ENCODE measurements at regions not wholly inside any gene's neighbourhood (a gene's known extent, or its start where the extent isn't known, plus 50 kb on each side); places are given as distances from the start of the nearest gene placed in this dataset.

GRCh38 chr20:37622728-37623127 lies 71.1 kb upstream of the CTNNBL1 start:
- H3K27me3 Mint-ChIP-seq: peaks cover 49% of the 10 kb centered on the region
- ChIA-PET POLR2A (no interaction called here), CTCF (no interaction called here)
- no peak for ATAC-seq (ENCODE audit: low read depth)
- H3K9me3 ChIP-seq (ENCODE audit: control extremely low read depth in 1 of 3, control insufficient read depth in 2 of 3, insufficient read depth in 1 of 3, low read length in 2 of 3): no peaks in the 10 kb centered on the region
- no peak overlapping the region for H3K4me3 Mint-ChIP-seq
- no peak overlapping the region for H3K4me3 ChIP-seq (ENCODE audit: control extremely low read depth in 1 of 5, extremely low read depth in 1 of 5, insufficient read depth in 1 of 5, low read depth in 2 of 5, low read length in 4 of 5)
- H3K9me3 Mint-ChIP-seq (ENCODE audit: insufficient read depth): no peaks in the 10 kb centered on the region
- DNase-seq: no peak
- H3K4me1 ChIP-seq (ENCODE audit: control insufficient read depth in 2 of 2, insufficient read depth in 2 of 2, low read length in 2 of 2): no peaks in the 10 kb centered on the region
- H3K27ac Mint-ChIP-seq: no peak overlapping the region
- 36% methylated on average over 5 of the region's 5 CpGs for WGBS (ENCODE audit: insufficient coverage)
- TF ChIP-seq, protein P1, sequence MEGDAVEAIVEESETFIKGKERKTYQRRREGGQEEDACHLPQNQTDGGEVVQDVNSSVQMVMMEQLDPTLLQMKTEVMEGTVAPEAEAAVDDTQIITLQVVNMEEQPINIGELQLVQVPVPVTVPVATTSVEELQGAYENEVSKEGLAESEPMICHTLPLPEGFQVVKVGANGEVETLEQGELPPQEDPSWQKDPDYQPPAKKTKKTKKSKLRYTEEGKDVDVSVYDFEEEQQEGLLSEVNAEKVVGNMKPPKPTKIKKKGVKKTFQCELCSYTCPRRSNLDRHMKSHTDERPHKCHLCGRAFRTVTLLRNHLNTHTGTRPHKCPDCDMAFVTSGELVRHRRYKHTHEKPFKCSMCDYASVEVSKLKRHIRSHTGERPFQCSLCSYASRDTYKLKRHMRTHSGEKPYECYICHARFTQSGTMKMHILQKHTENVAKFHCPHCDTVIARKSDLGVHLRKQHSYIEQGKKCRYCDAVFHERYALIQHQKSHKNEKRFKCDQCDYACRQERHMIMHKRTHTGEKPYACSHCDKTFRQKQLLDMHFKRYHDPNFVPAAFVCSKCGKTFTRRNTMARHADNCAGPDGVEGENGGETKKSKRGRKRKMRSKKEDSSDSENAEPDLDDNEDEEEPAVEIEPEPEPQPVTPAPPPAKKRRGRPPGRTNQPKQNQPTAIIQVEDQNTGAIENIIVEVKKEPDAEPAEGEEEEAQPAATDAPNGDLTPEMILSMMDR (IDR thresholded peaks at IDR 0.05): no peak
- no peak for TF ChIP-seq EZH2 (IDR thresholded peaks at IDR 0.05; ENCODE audit: borderline replicate concordance, insufficient read depth, low read depth, low read length, poor library complexity, severe bottlenecking)
- no peaks in the 10 kb centered on the region for H3K4me1 Mint-ChIP-seq
- no peak overlapping the region for H3K4me2 ChIP-seq (replicated peaks; ENCODE audit: low read depth, low read length, poor library complexity, severe bottlenecking)
- intact Hi-C loops (cut with micrococcal nuclease): no loop called here
- no peak overlapping the region for H3K9ac ChIP-seq (ENCODE audit: low read length)
- no peaks in the 10 kb centered on the region for H3K79me2 ChIP-seq (ENCODE audit: control insufficient read depth, insufficient read depth, low read length)
- peaks cover 0 to 32% (median 15%) of the 10 kb centered on the region in 4 experiments for H3K27me3 ChIP-seq (replicated peaks in 1 of 4; ENCODE audit: control extremely low read depth in 1 of 4, control insufficient read depth in 3 of 4, insufficient read depth in 4 of 4, low read length in 3 of 4)
- no peak overlapping the region for H2AFZ ChIP-seq (ENCODE audit: insufficient read depth, low read depth, low read length, poor library complexity, severe bottlenecking)
- no peaks in the 10 kb centered on the region for H3K36me3 ChIP-seq (replicated peaks in 1 of 2; ENCODE audit: control extremely low read depth in 1 of 2, control insufficient read depth in 1 of 2, extremely low read depth in 1 of 2, insufficient read depth in 2 of 2, low read length in 1 of 2)
- no peak overlapping the region for H3K27ac ChIP-seq (ENCODE audit: low read length in 2 of 2)
- H4K20me1 ChIP-seq (ENCODE audit: control insufficient read depth, insufficient read depth, low read length, poor library complexity, severe bottlenecking): no peaks in the 10 kb centered on the region

GRCh38 chr20:37619496-37619895 lies 74.3 kb upstream of the CTNNBL1 start:
- no CpG with 5 or more reads among the region's 2 CpGs for WGBS (ENCODE audit: insufficient coverage)
- CTCF ChIA-PET: no interaction called here

More at GRCh38 chr20:37619496-37619895, 74.3 kb upstream of the CTNNBL1 start:
- Mint-ChIP-seq H3K9me3 (ENCODE audit: insufficient read depth) (peaks cover 2% of the 10 kb centered on the region), H3K27me3 (peaks cover 46% of the 10 kb centered on the region), H3K27ac (no peak overlapping the region), H3K4me3 (no peak overlapping the region), H3K4me1 (no peaks in the 10 kb centered on the region)
- DNase-seq (no peak), ATAC-seq (ENCODE audit: low read depth) (no peak)
- peaks cover 0 to 8% (median 4%) of the 10 kb centered on the region in 3 donors for H3K9me3 ChIP-seq (ENCODE audit: control extremely low read depth in 1 of 3, control insufficient read depth in 2 of 3, insufficient read depth in 1 of 3, low read length in 2 of 3)
- no peak overlapping the region for H3K4me2 ChIP-seq (replicated peaks; ENCODE audit: low read depth, low read length, poor library complexity, severe bottlenecking)
- no peak overlapping the region for H3K27ac ChIP-seq (ENCODE audit: low read length in 2 of 2)
- no peaks in the 10 kb centered on the region for H3K36me3 ChIP-seq (replicated peaks in 1 of 2; ENCODE audit: control extremely low read depth in 1 of 2, control insufficient read depth in 1 of 2, extremely low read depth in 1 of 2, insufficient read depth in 2 of 2, low read length in 1 of 2)
- no peak overlapping the region for H2AFZ ChIP-seq (ENCODE audit: insufficient read depth, low read depth, low read length, poor library complexity, severe bottlenecking)
- no peak overlapping the region for H3K4me3 ChIP-seq (ENCODE audit: control extremely low read depth in 1 of 5, extremely low read depth in 1 of 5, insufficient read depth in 1 of 5, low read depth in 2 of 5, low read length in 4 of 5)
- H3K4me1 ChIP-seq (ENCODE audit: control insufficient read depth in 2 of 2, insufficient read depth in 2 of 2, low read length in 2 of 2): no peaks in the 10 kb centered on the region
- TF ChIP-seq, protein P1 (IDR thresholded peaks at IDR 0.05): no peak
- TF ChIP-seq EZH2 (IDR thresholded peaks at IDR 0.05; ENCODE audit: borderline replicate concordance, insufficient read depth, low read depth, low read length, poor library complexity, severe bottlenecking): no peak
- H3K27me3 ChIP-seq (replicated peaks in 1 of 4; ENCODE audit: control extremely low read depth in 1 of 4, control insufficient read depth in 3 of 4, insufficient read depth in 4 of 4, low read length in 3 of 4): peaks cover 0 to 29% (median 7%) of the 10 kb centered on the region in 4 experiments
- no peak overlapping the region for H3K9ac ChIP-seq (ENCODE audit: low read length)
- H4K20me1 ChIP-seq (ENCODE audit: control insufficient read depth, insufficient read depth, low read length, poor library complexity, severe bottlenecking): no peaks in the 10 kb centered on the region
- H3K79me2 ChIP-seq (ENCODE audit: control insufficient read depth, insufficient read depth, low read length): no peaks in the 10 kb centered on the region
- POLR2A ChIA-PET: no interaction called here
- intact Hi-C loops (cut with micrococcal nuclease): no loop called here

Measured in B cell (primary cell).